A172 (cell line): ENCODE measurements at regions not wholly inside any gene's neighbourhood (a gene's known extent, or its start where the extent isn't known, plus 50 kb on each side); places are given as distances from the start of the nearest gene placed in this dataset.
"Not testable (repeated sequence)": the region's sequence is repeated elsewhere in the genome, so short reads cannot be mapped to it uniquely, and the experiment has no call there.

ENCODE experiments used
- DNase-seq: peaks from one replicate; pipeline ENCODE4 v3.0.0-alpha.2; 2015; ENCODE audit warnings: low spot score

DNA sequence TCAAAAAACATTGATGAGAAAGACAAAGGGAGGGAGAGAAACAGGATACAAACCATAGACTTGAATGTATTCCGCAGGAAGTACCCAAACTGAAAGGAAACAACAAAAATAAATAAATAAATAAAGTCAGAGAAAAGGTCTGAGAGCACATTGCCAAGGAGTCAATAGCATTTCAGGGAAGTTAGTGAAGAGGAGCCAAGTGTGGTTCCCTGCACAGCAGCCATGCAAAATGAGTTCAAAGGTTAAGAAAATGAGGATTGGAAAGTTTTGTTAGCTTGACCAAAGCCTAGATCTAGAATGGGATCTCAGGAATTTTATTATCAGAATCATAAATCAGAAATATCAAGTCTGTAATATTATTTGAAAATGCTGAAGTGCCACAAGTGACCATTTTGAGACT is 700.0 kb downstream of the MAFB start:
- DNase-seq, result no peak

DNA sequence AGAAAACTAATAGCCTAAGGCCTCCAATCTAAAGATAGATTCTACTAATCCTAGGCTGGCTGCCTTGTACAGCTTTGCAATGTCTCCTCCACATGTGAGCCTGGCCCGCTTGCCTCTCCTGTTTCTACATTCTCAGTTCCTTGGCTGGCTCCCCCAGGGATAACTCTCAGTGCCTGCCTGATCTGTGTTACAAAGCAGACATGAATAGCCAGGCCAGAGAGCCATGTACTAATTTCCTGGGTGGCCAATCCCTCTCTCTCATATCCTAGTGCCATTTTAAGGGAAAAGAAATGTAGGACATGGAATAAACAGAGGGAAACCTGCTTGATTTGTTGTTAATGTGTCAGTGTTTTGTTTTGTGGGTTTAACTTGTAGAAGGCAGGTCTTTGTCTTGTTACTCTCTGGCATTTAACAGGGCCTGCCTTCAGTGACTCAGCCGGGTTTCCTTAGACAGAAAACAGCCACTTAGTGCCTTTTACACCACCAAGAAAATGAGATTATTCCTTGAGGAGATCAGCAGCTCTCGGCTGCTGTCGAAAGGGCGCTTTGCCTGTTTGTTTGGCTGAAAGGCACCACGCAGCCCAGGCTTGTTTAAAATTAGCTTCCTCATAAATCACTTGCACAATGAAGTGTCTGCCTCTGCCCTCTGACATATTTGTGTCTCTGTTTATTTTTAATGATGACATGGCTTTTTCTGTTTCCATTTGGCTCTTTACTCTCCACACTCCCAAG is 702.7 kb downstream of the MAFB start:
- peak; percentile 42 for DNase-seq

DNA sequence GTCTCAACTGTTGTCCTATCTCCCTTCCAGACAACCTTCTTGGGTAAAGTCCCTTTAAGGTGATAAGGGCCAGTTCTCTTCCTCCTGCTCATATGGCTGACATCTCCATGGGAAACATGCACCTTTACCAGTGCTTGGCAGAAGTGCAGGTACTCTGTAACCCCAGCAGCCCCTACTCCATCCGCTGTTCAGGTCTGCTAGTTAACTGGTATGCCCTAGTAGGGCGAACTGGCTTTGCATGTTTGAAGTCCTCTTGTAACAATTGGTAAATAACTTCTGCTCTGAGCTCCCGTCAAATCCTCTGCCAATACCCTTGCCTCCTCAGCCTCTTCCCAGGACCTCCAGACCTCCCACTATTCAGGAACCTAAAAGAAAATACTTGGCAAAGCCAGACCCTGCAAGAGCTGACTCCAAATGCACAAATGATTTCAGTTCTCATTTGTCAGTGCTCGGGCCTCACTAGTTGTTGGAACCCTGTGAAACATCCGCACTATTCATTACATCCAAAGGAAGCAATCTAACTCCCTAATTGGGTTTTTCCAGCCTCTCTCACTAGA is 703.7 kb downstream of the MAFB start:
- no peak for DNase-seq

DNA sequence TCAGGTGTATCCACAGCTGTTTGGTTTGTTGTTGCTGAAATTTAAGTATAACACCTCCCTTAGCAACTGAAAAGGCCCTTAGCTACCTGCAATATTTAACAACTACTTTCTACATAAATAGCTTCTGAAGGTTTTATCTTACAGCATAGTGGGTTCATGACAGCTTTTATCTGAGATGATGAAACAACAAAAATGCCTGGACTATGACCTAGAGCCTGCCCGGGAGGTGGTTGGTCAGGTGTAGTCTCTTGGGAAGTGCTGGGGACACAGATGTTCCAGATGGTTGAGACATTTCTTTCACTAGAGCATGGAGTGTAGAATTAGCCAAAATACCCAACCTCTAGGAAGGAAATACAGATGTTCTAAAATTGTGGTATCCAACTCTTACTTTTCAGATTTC is 705.4 kb downstream of the MAFB start:
- no peak for DNase-seq

DNA sequence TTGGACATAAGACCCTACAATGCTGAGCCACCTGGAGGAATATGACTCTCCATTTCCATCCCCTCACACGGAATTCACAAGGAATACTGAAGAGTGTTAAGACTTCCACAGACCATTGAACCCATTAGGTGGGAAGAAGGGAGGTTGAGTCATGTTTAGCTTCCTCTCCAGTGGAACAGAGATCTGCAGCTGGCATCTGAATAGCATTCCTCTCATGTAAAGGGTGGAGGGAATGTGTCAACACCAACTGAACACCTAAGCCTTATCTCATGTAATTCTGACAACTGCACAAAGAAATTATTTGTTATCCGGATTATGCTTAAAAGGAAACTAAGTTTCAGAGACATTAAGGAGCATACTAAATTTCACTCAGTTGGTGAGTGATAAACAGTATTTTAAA is 705.9 kb downstream of the MAFB start:
- no peak for DNase-seq

DNA sequence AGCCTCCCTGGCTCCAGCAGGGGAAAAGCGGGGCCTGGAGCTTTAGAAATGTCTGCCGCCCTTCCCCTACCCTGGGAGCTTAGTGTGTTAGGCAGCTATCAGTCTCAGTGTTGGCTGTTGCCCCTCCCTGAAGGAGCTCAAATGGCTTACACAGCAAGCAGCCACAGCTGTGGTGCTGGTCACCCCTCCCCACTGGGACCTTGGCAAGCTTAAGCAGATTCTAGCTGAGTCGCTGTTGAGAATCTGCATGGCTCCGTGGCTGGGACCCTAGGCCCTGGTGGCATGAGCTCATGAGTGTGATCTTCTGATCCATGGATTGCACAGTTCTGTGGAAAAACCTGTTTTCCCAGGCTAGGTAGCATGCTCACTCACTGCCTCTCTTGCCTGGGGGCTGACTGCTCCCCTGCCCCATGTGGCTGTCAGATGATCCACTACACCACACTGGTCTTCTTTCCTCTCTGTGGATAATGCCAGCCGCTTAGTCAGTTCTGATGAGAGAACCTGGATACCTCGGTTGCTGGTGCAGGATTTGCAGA is 714.0 kb downstream of the MAFB start:
- no peak for DNase-seq

DNA sequence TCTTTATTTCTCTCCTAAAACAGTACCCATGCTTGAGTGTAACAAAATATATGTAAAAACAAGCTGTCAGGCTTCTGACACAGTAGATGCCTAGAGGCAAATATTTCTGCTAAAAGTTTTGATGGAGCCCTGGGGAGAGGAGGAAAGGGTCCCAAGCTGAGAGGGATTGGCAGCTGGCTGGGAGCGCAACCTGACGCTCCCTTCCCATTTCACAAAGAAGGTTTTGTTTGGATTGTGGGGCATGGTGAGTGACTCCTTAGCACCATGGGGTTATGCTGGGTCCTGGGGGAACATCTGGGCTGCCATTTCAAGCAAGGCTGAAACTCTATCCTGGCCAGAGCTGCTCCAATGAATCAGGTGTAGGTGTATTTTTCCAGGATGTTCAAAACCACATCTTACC is 720.5 kb downstream of the MAFB start:
- DNase-seq, result no peak

DNA sequence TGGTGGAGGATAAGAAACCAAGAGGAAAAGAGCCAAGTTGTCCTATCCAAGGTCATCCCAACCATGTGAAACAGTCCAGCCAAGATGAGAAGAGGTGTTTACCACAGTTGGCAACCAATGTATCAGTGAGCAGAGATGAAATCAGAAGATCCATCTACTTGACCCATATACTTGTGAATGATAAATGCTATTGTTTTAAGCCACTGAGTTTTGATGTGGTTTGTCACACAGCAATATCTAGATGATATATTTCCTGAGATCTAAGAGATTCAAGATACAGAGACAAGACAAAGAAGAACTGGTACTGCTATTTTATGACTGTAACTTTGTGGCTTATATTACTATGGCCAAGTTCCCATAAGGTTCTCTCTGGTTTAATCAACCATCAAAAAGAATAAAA is 721.2 kb downstream of the MAFB start:
- no peak for DNase-seq

DNA sequence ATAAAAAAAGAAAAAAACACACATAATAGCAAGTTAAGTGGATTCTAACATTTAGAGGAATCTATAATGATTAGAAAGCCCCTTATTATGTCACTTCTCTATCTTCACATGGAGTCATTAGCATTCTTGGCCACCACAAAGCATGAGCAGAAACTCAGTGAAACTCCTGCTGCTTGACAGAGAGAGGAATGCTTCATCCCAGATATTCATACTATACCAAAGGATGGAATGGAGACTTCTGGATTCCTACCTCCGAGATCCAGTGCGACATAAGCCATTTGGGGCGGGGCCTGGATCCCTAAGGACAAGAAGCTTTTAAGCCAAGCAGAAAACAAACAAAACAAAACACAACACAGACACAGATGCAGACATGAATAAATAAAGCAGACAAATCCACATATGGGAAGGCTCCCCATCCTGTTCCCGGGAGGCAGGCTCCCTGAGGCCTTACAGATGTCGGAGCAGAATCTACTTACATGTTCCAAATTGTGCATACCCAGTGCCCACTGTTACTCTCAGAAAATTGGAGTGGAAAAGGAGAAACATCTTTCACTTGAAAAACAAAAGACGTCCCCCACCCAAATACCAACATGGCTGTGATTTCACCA is 727.3 kb downstream of the MAFB start:
- DNase-seq, result no peak

DNA sequence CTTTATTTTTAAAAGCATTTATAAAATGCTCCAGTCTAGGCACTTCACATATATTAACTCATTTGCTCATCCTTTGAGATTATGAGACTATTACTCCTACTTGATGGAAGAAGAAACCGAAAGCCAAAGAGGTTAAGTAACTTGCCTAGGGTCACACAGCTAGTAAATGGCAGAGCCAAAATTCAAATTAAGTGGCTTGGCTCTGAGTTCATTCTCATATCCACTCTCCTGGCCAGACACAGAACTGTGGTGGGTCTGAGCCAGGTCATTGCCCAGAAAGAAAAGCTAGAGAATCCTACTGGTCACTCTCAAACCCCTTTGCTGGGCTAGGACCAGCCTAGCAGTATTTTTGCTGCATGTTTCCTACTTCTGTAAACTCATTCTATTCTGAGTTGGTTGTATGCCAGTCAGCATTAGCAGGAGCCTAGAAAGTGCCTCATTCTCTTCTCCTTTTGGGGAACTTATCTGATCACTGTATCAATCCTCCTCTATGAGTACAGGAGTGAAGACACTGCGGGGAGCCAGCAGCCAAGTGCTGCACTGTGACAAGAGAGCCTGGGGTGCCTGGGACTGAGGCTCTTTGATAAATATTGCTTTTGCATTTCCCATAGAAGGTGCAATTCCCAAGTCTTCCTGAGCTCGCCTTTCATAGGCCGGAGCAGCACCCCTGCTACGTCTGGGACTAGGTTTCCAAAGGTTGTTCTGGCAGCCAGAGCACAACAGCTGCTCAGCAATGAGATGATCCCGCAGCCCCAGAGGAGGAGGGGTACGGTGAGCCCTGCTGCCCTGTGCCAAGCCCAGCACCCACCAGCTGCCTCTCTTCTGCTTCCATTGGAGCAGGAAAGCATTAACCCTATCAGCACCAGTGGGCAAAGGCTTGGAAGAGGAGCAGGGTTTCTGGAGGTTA is 728.3 kb downstream of the MAFB start:
- DNase-seq, result no peak

DNA sequence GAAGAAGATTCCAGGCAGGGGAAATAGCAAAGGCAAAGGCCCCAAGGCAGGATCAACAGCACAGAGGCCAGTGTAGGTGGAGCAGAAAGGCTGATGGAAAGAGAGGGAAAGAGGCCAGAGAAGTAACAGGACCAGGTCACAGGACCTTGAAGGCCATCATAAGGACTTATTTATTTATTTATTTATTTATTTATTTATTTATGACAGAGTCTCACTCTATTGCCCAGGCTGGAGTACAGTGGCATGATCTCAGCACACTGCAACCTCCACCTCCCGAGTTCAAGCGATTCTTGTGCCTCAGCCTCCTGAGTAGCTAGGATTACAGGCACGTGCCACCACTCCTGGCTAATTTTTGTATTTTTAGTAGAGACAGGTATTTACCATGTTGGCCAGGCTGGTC is 731.1 kb downstream of the MAFB start:
- DNase-seq, result not testable (repeated sequence)

DNA sequence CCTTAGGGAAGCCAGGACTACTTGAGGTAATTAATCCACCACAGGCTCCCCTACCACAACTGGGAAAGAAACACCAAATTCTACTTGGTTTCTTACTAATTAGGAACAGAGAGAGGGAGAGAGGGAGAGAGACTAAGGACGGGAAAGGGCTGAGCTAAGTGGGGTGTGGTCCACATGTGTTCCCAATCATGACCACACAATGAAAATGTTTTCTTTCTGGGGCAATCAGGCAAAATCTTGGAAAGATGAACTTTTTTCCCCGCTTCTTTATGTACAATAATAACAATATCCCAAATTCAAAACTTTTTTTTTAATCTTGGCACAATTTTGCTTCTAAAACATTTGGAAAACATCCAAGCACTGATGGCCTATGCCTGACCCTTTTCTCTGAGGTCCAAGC is 734.4 kb downstream of the MAFB start:
- DNase-seq, result no peak

DNA sequence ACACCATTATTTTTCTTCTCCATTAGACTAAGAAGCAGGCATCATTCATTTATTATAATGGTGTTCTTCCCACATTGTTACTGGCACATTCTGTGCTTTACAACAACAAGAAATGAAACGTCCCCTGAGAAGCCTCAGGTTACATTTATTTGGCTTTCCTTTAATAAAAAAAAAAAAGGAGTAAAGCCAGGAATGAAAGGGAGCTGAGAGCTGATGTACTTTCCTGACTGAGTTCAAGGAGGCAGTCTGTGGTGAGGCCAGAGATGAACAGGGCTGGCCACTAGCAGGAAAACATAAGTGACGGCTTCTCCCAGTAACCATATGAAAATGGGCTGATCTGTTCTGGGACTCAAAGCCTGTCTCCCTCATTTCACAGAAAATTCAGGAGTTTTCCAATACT is 742.1 kb downstream of the MAFB start:
- DNase-seq, result no peak

DNA sequence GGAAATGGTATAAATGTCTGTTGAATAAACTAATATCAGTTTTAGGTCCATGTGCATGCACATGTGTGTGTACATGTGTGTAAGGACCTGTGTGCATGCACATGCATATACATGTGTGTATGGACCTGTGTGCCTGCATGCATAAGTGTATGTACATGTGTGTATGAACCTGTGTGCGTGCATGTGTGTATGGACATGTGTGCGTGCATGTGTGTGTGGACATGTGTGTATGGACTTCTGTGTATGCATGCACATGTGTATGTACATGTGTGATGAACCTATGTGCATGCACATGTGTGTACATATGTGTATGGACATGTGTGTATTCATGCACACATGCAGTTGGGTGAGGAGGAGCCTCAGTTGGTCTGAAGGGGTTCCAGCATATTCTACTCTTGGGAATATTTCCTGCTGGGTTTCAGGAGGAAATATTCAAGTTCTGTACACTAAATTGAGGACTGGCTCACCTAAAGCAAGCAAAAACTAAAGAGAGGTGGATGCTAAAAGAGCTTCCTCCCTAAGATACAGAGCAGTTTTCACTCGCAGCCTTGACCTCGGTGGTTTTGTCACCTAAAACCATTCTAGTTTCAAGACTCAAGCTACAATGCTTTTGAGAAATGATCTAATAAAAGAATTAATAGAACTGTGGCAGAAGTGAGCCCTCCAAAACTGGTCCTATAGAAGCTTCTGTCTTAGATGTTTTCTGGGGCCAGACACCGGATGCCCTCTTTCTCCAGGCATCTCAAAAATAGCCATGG is 742.8 kb downstream of the MAFB start:
- no peak for DNase-seq

DNA sequence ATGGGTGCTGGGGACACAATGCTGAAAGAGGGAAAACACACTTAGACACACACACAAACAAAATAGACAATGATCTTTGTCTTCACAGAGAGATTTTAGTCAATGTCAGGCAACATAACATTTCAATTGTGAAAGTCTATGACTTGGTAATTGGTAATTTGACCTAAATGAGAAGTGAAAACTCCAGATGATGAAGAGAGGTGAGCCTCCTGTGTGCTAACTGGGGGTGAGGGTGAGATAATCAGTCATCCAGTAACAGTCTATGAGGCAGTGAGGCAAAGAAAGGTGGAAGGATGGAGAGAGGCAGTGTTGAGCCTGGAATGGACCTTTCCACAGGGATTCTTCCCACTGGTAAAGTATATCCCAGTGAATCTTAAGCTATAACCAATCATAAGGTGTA is 744.2 kb downstream of the MAFB start:
- no peak for DNase-seq

DNA sequence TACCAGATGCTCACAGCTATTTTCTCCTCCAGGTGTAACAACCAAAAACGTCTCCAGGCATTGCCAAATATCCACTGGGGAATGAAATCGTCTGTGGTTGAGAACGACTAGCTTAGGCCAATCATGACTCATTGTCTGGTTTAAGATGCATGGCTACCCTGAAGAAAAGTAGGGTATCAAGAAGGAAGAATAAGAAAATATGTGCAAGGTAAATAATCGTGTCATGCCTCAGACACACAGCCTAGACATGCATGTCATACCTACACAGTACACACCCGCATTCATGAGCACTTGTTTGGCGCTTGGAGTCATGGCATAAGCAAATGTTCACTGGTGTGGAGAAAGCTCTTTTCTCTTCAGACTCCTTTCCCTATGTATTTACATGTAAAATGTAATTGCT is 745.7 kb downstream of the MAFB start:
- no peak for DNase-seq

DNA sequence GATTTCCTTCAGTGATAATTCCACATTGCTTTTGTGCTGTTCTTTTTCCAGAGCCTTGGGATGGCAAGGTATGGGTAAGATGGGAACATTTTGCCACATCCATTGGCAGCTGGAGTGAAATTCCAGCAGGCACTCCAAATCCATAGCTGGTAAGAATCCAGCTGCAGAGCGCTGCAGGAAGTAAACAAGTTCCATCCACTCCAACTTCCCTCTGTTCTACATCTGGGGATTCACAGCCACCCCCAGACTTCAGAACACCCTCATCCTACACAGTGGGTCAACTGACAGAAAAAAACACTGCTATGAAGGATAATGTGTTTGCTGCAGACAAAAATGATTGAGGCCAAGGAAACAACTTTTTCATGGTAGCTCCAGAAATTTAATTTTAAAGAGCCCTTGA is 747.8 kb downstream of the MAFB start:
- no peak for DNase-seq

DNA sequence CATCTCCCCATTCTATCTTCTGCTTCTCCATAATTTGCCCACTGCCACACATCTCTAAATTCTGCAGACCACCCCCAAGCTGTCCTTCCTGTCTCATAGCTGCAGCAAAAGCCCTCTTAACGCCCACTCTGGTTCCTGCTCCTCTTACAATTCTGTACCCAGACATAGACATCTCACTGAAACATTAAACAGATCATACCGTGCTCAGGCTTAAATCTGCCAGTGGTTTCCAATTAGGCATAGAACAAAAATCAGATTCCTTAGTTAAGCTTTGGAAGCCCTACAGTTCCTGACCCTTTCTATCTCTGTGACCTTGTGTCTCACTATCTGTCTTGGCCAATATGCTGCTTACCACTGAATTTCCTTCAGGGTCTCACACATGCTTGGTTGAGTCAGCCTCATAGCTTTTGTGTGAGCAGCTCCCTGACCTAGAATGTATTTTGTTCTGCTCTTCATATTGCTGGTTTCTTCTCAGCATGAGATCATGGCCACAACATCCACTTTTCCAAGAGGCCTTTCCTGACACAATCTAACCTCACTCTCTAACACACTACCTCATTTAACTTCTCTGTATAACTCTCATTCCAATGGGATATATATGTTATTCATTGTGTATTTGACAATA is 749.7 kb downstream of the MAFB start:
- no peak for DNase-seq

DNA sequence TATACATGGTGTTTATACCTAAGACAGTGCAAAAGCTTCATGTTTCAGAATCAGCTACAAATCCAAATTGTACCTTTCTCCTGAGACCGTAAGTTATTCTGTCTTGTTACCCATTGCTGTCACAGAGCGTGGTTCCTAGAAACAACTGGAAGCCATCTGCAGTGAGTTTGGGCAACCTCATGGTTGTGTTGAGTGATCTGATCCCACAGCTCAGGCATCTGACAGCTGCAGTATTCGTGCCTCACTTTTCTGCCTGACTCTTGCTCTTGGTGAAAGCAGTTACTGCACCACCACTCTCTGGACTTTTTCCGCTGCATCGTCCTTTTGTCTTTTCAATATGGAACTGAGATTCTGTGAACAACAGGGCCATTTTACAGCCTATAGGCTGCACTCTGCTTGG is 752.6 kb downstream of the MAFB start:
- DNase-seq, result no peak

DNA sequence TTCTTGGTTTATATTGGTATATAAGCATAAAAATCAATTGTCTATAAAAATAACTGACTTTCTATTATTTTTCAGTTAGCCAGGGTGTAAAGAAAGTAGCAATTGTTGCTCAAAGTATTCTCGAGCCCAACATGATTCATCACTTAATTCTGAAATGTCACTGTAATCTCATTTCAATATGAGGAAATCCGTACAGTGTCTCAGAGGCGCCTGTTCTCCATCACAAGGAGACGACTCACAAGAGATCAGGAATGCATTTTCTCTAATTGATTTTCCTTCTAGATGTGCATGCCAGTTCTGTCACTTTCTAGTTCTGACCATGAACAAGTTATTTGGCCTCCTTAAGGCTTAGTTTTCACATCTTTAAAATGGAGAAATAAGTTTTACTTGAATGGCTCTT is 753.1 kb downstream of the MAFB start:
- no peak for DNase-seq

DNA sequence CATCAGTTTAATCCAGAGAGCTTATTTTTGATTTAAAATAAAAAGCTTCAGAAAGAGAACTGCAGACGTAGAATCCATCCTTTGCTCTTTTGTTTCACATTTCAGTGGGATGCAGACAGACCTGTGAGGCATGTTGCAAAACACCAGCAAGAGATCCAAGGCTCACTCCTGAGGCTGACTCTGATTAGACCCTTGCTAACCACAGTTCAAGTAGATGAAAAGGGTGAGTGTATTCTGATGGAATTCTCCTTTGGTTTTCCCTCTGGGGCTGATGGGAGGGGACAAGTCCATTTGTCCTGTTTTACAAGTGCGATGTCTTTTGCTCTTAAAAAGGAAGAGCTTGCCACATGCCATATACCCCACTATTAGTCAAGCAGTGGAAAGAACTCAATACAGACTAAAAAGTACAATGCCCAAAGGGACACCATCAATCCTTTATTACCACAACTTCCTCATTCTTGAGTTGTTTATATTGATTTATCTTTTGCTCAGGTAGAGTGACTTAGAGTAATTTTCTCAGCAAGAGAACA is 772.7 kb downstream of the MAFB start:
- DNase-seq, result no peak
